SK-N-SH (cell line): ENCODE measurements at regions not wholly inside any gene's neighbourhood (a gene's known extent, or its start where the extent isn't known, plus 50 kb on each side); places are given as distances from the start of the nearest gene placed in this dataset.

Experiments
- CTCF ChIP-seq: fragments of 200-600 bp; sonication (generic); IDR thresholded peaks from 2 replicates; pipeline ENCODE4 v1.6.1; 2017; ENCODE audit warnings: antibody characterized with exemption, mild to moderate bottlenecking, moderate library complexity
- NRF1 ChIP-seq: IDR thresholded peaks from 2 replicates; pipeline ENCODE4 v1.6.1; 2012; ENCODE audit warnings: low read depth, mild to moderate bottlenecking, low read length
- POLR2AphosphoS5 ChIP-seq: IDR thresholded peaks from 2 replicates; pipeline ENCODE4 v1.6.1; 2012; ENCODE audit warnings: low read depth, low read length
- RAD21 ChIP-seq: IDR thresholded peaks from 2 replicates; pipeline ENCODE4 v1.6.1; 2012; ENCODE audit warnings: mild to moderate bottlenecking, low read length
- YY1 ChIP-seq: IDR thresholded peaks from 2 replicates; pipeline ENCODE4 v1.4.0; 2012; ENCODE audit warnings: low read depth, mild to moderate bottlenecking
- TF ChIP-seq, protein P1 (sequence below): fragments of 150-350 bp; IDR thresholded peaks from 2 replicates; pipeline ENCODE4 v1.6.1; 2017; ENCODE audit warnings: antibody characterized with exemption, low read length, low read depth, borderline replicate concordance

DNA sequence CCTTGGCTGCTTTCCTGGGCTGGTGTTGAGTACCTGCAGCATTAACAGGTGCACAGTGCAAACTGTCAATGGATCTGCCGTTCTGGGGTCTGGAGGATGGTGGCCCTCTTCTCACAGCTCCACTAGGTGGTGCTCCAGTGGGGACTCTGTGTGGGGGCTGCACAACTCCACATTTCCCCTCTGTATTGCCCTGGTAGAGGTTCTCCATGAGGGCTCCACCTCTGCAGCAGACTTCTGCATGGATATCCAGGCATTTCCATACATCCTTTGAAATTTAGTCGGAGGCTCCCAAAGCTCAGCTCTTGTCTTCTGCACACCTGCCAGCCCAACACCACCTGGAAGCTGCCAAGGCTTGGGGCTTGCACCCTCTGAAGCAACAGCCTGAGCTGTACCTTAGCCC lies 198.6 kb downstream of the GXYLT1 start:
- TF ChIP-seq CTCF (no peak), YY1 (no peak), POLR2AphosphoS5 (no peak), NRF1 (no peak), RAD21 (no peak)
- TF ChIP-seq, protein P1, sequence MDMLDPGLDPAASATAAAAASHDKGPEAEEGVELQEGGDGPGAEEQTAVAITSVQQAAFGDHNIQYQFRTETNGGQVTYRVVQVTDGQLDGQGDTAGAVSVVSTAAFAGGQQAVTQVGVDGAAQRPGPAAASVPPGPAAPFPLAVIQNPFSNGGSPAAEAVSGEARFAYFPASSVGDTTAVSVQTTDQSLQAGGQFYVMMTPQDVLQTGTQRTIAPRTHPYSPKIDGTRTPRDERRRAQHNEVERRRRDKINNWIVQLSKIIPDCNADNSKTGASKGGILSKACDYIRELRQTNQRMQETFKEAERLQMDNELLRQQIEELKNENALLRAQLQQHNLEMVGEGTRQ: no peak
